ENCODE measurements at regions not wholly inside any gene's neighbourhood (a gene's known extent, or its start where the extent isn't known, plus 50 kb on each side); places are given as distances from the start of the nearest gene placed in this dataset.

DNA sequence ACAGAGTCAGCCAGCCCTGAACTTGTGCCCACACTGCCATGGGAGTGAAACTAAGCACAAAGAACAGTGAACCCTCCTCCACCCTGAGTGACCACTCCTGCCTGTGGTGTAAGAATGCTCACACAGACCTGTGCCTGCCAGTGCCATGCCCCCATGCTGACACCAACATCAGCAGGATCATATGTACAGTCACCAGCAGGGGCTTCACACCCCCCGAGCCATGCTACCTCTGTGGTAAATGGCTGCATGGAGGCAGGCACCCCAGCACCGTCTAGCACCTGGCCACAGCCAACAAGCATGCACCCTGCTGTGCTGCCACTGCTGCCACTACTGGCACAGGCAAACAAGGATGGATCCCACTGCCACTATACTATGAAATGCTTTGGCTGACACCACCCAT lies 344.4 kb upstream of the CCDC196 start:
- ChIA-PET CTCF (no interaction called here), POLR2A (no interaction called here)
- no peaks in the 10 kb centered on the region for H3K36me3 Mint-ChIP-seq (ENCODE audit: insufficient read depth, unreplicated experiment)
- intact Hi-C loops (cut with micrococcal nuclease) = no loop called here
- no peak overlapping the region for H3K27ac Mint-ChIP-seq (ENCODE audit: low read depth, unreplicated experiment)
- H3K9me3 Mint-ChIP-seq (ENCODE audit: unreplicated experiment) = peaks cover 1% of the 10 kb centered on the region
- TF ChIP-seq, protein P1, sequence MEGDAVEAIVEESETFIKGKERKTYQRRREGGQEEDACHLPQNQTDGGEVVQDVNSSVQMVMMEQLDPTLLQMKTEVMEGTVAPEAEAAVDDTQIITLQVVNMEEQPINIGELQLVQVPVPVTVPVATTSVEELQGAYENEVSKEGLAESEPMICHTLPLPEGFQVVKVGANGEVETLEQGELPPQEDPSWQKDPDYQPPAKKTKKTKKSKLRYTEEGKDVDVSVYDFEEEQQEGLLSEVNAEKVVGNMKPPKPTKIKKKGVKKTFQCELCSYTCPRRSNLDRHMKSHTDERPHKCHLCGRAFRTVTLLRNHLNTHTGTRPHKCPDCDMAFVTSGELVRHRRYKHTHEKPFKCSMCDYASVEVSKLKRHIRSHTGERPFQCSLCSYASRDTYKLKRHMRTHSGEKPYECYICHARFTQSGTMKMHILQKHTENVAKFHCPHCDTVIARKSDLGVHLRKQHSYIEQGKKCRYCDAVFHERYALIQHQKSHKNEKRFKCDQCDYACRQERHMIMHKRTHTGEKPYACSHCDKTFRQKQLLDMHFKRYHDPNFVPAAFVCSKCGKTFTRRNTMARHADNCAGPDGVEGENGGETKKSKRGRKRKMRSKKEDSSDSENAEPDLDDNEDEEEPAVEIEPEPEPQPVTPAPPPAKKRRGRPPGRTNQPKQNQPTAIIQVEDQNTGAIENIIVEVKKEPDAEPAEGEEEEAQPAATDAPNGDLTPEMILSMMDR (IDR thresholded peaks at IDR 0.05; ENCODE audit: unreplicated experiment) = no peak
- H3K27me3 Mint-ChIP-seq (ENCODE audit: insufficient read depth, unreplicated experiment) = peaks cover 22% of the 10 kb centered on the region
- H3K4me3 Mint-ChIP-seq (ENCODE audit: unreplicated experiment) = no peak overlapping the region
- DNase-seq (ENCODE audit: unreplicated experiment) = no peak
- H3K4me1 Mint-ChIP-seq (ENCODE audit: insufficient read depth, unreplicated experiment) = no peaks in the 10 kb centered on the region
- BruUV-seq (replicated peaks) = no TSS peak

DNA sequence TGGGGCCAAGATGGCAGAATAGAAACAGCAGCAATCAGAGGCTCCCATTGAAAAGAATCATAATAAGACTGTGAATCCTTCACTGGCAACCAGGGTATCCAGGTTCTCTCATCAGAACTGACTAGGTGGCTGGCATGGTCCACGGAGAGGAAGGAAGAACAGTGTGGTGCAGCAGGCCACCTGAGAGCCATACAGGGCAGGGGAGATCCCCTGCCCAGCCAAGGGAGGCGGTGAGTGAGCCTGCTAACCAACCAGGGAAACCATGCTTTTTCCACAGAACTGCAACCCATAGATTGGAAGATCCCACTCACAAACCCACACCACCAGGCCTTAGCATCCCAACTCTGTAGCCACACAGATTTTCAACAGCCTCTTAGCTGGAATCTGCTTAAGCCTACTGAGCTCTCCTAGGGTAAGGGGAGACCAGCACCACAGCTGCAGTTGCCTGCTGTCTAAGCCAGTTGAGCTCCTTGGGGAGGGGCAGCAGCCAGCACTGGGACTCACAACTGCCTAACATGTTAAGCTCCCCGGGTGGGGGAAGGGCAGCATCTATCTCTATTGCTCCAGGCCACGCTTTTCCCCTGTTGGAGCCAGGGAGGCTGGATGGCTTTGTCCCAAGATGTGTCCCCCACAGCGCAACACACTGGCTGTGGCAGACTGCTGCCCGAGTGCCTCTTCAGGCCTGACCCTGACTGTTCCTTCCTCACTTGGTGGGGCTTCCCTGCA lies 342.6 kb upstream of the CCDC196 start:
- Mint-ChIP-seq H3K36me3 (ENCODE audit: insufficient read depth, unreplicated experiment) (no peaks in the 10 kb centered on the region), H3K27me3 (ENCODE audit: insufficient read depth, unreplicated experiment) (peaks cover 36% of the 10 kb centered on the region), H3K4me1 (ENCODE audit: insufficient read depth, unreplicated experiment) (no peaks in the 10 kb centered on the region), H3K9me3 (ENCODE audit: unreplicated experiment) (peaks cover 16% of the 10 kb centered on the region), H3K4me3 (ENCODE audit: unreplicated experiment) (no peak overlapping the region), H3K27ac (ENCODE audit: low read depth, unreplicated experiment) (no peak overlapping the region)
- CTCF ChIA-PET = no interaction called here
- POLR2A ChIA-PET = no interaction called here
- TF ChIP-seq, protein P1 (IDR thresholded peaks at IDR 0.05; ENCODE audit: unreplicated experiment) = no peak
- DNase-seq (ENCODE audit: unreplicated experiment) = no peak
- intact Hi-C loops (cut with micrococcal nuclease) = no loop called here
- no TSS peak for BruUV-seq (replicated peaks)

DNA sequence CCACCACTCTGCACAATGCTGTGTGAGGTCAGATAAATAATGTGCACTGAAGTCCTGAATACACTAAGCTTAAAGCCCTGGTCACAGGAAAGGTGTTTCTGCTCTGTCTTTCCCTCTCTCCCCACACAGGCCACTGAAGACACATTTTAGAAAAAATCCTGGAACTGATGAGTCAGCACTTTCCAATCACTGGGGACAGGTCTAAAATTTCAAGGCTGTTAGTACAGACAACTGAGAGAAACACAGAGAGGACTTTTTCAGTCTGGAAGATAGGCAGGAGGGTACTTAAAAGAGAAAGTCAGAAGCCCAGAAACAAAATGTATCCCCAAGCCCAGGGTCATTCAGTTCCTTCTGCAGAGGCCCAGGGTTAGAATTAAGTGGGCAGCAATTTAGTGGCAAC lies 333.9 kb upstream of the CCDC196 start:
- Mint-ChIP-seq H3K9me3 (ENCODE audit: unreplicated experiment) (peaks cover 9% of the 10 kb centered on the region), H3K27me3 (ENCODE audit: insufficient read depth, unreplicated experiment) (peaks cover 8% of the 10 kb centered on the region), H3K4me1 (ENCODE audit: insufficient read depth, unreplicated experiment) (no peaks in the 10 kb centered on the region), H3K27ac (ENCODE audit: low read depth, unreplicated experiment) (no peak overlapping the region), H3K36me3 (ENCODE audit: insufficient read depth, unreplicated experiment) (no peaks in the 10 kb centered on the region), H3K4me3 (ENCODE audit: unreplicated experiment) (no peak overlapping the region)
- TF ChIP-seq, protein P1 (IDR thresholded peaks at IDR 0.05; ENCODE audit: unreplicated experiment) = no peak
- BruUV-seq (replicated peaks) = no TSS peak
- intact Hi-C loops (cut with micrococcal nuclease) = no loop called here
- CTCF ChIA-PET = no interaction called here
- no peak for DNase-seq (ENCODE audit: unreplicated experiment)
- POLR2A ChIA-PET = no interaction called here

DNA sequence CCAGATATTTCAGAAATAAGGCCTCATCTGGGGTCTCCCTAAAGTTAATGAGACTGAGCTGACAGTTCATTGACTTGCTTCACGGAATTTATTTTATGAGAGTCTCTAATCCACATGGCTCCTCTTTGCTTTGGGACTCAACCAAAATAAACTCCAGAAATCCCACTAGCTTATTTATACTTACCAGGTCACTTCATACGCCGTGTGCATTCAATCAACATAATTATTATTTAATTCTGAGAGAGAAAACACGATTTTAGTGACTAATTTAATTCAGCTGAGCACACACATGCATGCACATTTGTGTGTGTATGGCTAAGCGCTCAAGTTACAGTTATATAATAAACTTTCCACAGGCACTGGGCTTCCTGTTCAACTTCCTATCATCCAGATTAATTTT lies 333.4 kb upstream of the CCDC196 start:
- ChIA-PET CTCF (no interaction called here), POLR2A (no interaction called here)
- TF ChIP-seq, protein P1 (IDR thresholded peaks at IDR 0.05; ENCODE audit: unreplicated experiment) = no peak
- Mint-ChIP-seq H3K27me3 (ENCODE audit: insufficient read depth, unreplicated experiment) (peaks cover 3% of the 10 kb centered on the region), H3K4me3 (ENCODE audit: unreplicated experiment) (no peak overlapping the region), H3K36me3 (ENCODE audit: insufficient read depth, unreplicated experiment) (no peaks in the 10 kb centered on the region), H3K27ac (ENCODE audit: low read depth, unreplicated experiment) (no peak overlapping the region), H3K9me3 (ENCODE audit: unreplicated experiment) (peaks cover 7% of the 10 kb centered on the region), H3K4me1 (ENCODE audit: insufficient read depth, unreplicated experiment) (no peaks in the 10 kb centered on the region)
- no peak for DNase-seq (ENCODE audit: unreplicated experiment)
- intact Hi-C loops (cut with micrococcal nuclease) = no loop called here
- no TSS peak for BruUV-seq (replicated peaks)

Data from MCF 10A (cell line).